Karpas-422 (cell line): ENCODE measurements at regions not wholly inside any gene's neighbourhood (a gene's known extent, or its start where the extent isn't known, plus 50 kb on each side); places are given as distances from the start of the nearest gene placed in this dataset.

Experiments used
- DNase-seq: peaks from one replicate; pipeline ENCODE4 v3.0.0-alpha.2; 2015
- H2AFZ ChIP-seq: fragments of 200-600 bp; sonication (generic); 2 replicates; pipeline ENCODE4 v1.6.1; 2014; ENCODE audit warnings: antibody characterized with exemption, low read length, mixed read lengths
- H3K27ac ChIP-seq: fragments of 200-600 bp; sonication (generic); 2 replicates; pipeline ENCODE4 v1.5.1; 2014; ENCODE audit warnings: mild to moderate bottlenecking, low read length, moderate library complexity
- H3K27me3 ChIP-seq: fragments of 200-600 bp; sonication (generic); 2 replicates; pipeline ENCODE4 v1.6.1; 2014; ENCODE audit warnings: low read length, mixed read lengths
- H3K36me3 ChIP-seq: fragments of 200-600 bp; sonication (generic); 2 replicates; pipeline ENCODE4 v1.6.1; 2014; ENCODE audit warnings: low read length, mixed read lengths; ENCODE audit not compliant: insufficient read depth
- H3K4me1 ChIP-seq: fragments of 200-600 bp; sonication (generic); 2 replicates; pipeline ENCODE4 v1.6.1; 2014; ENCODE audit warnings: mild to moderate bottlenecking, low read length, mixed read lengths
- H3K4me2 ChIP-seq: fragments of 200-600 bp; sonication (generic); 2 replicates; pipeline ENCODE4 v1.6.1; 2014; ENCODE audit warnings: low read length, low read depth, mild to moderate bottlenecking; ENCODE audit not compliant: poor library complexity, severe bottlenecking
- H3K4me3 ChIP-seq: fragments of 200-600 bp; sonication (generic); 2 replicates; pipeline ENCODE4 v1.5.1; 2014; ENCODE audit warnings: mild to moderate bottlenecking, antibody characterized with exemption, low read length, mixed read lengths
- H3K79me2 ChIP-seq: fragments of 200-600 bp; sonication (generic); 2 replicates; pipeline ENCODE4 v1.6.1; 2014; ENCODE audit warnings: mild to moderate bottlenecking, low read length, mixed read lengths
- H3K9ac ChIP-seq: fragments of 200-600 bp; sonication (generic); 2 replicates; pipeline ENCODE4 v1.6.0; 2014; ENCODE audit warnings: low read length
- H3K9me2 ChIP-seq: fragments of 200-600 bp; sonication (generic), shearing (Covaris generic); replicated peaks from 2 replicates; pipeline ENCODE4 v1.6.0; 2014; ENCODE audit warnings: mild to moderate bottlenecking, low read length, moderate library complexity; ENCODE audit not compliant: insufficient read depth
- H3K9me3 ChIP-seq: fragments of 300-700, 200-600 bp; sonication (generic); 2 replicates; pipeline ENCODE4 v1.6.1; 2014; ENCODE audit warnings: low read length, mixed read lengths
- H4K20me1 ChIP-seq: fragments of 200-600 bp; sonication (generic); 2 replicates; pipeline ENCODE4 v1.6.1; 2014; ENCODE audit warnings: mild to moderate bottlenecking, antibody characterized with exemption, low read length, low read depth; ENCODE audit not compliant: insufficient read depth

GRCh38 chr5:98085593-98085992 is 687.9 kb upstream of the RGMB start:
- Histone ChIP-seq H3K36me3 (no peaks in the 10 kb centered on the region), H3K27me3 (no peaks in the 10 kb centered on the region), H3K4me1 (no peaks in the 10 kb centered on the region), H3K27ac (no peak overlapping the region), H3K9ac (no peak overlapping the region), H2AFZ (no peak overlapping the region), H3K4me2 (no peak overlapping the region), H3K79me2 (no peaks in the 10 kb centered on the region), H3K4me3 (no peak overlapping the region), H4K20me1 (no peaks in the 10 kb centered on the region), H3K9me3 (no peaks in the 10 kb centered on the region), H3K9me2 (0 out of 2 replicates have a peak, but pooled peaks cover 3% of the 10 kb centered on the region)
- no peak for DNase-seq

- no peaks in the 10 kb centered on the region for H3K79me2 ChIP-seq
- H3K9me3 ChIP-seq: no peaks in the 10 kb centered on the region
- H3K9ac ChIP-seq: no peak overlapping the region
- no peaks in the 10 kb centered on the region for H3K36me3 ChIP-seq
- H4K20me1 ChIP-seq: no peaks in the 10 kb centered on the region
- no peaks in the 10 kb centered on the region for H3K4me1 ChIP-seq
- H3K9me2 ChIP-seq: no peaks in the 10 kb centered on the region
- H3K27ac ChIP-seq: no peak overlapping the region
- no peak overlapping the region for H3K4me3 ChIP-seq
- H3K27me3 ChIP-seq: no peaks in the 10 kb centered on the region
- DNase-seq: no peak
- no peak overlapping the region for H3K4me2 ChIP-seq
- no peak overlapping the region for H2AFZ ChIP-seq
Measured at GRCh38 chr5:98095072-98095471, 678.4 kb upstream of the RGMB start.

- Histone ChIP-seq H3K79me2 (no peaks in the 10 kb centered on the region), H3K27me3 (no peaks in the 10 kb centered on the region), H3K27ac (no peak overlapping the region), H3K4me1 (no peaks in the 10 kb centered on the region), H2AFZ (no peak overlapping the region), H3K9me3 (no peaks in the 10 kb centered on the region), H3K4me3 (no peak overlapping the region), H3K9me2 (no peaks in the 10 kb centered on the region), H3K4me2 (no peak overlapping the region), H3K9ac (no peak overlapping the region), H3K36me3 (no peaks in the 10 kb centered on the region), H4K20me1 (no peaks in the 10 kb centered on the region)
- no peak for DNase-seq
Measured at GRCh38 chr5:98096155-98096554, 677.3 kb upstream of the RGMB start.

- Histone ChIP-seq H3K79me2 (no peaks in the 10 kb centered on the region), H3K9me3 (no peaks in the 10 kb centered on the region), H3K27me3 (no peaks in the 10 kb centered on the region), H3K9ac (no peak overlapping the region), H3K36me3 (no peaks in the 10 kb centered on the region), H3K9me2 (no peaks in the 10 kb centered on the region), H2AFZ (no peak overlapping the region), H3K4me2 (no peak overlapping the region), H3K4me1 (no peaks in the 10 kb centered on the region), H3K4me3 (no peak overlapping the region), H3K27ac (no peak overlapping the region), H4K20me1 (no peaks in the 10 kb centered on the region)
- no peak for DNase-seq
Measured at GRCh38 chr5:98099448-98100105, 673.9 kb upstream of the RGMB start.

- H4K20me1 ChIP-seq: no peaks in the 10 kb centered on the region
- H2AFZ ChIP-seq: no peak overlapping the region
- H3K4me3 ChIP-seq: no peak overlapping the region
- no peaks in the 10 kb centered on the region for H3K9me2 ChIP-seq
- H3K4me1 ChIP-seq: no peaks in the 10 kb centered on the region
- no peak overlapping the region for H3K27ac ChIP-seq
- no peaks in the 10 kb centered on the region for H3K27me3 ChIP-seq
- DNase-seq: no peak
- H3K4me2 ChIP-seq: no peak overlapping the region
- no peaks in the 10 kb centered on the region for H3K36me3 ChIP-seq
- no peaks in the 10 kb centered on the region for H3K9me3 ChIP-seq
- H3K9ac ChIP-seq: no peak overlapping the region
- no peaks in the 10 kb centered on the region for H3K79me2 ChIP-seq
Measured at GRCh38 chr5:98101131-98101530, 672.3 kb upstream of the RGMB start.

- Histone ChIP-seq H3K9me2 (no peaks in the 10 kb centered on the region), H3K9me3 (no peaks in the 10 kb centered on the region), H3K79me2 (no peaks in the 10 kb centered on the region), H3K4me3 (no peak overlapping the region), H3K9ac (no peak overlapping the region), H3K4me1 (no peaks in the 10 kb centered on the region), H3K36me3 (no peaks in the 10 kb centered on the region), H3K4me2 (no peak overlapping the region), H3K27me3 (no peaks in the 10 kb centered on the region), H4K20me1 (no peaks in the 10 kb centered on the region), H2AFZ (no peak overlapping the region), H3K27ac (no peak overlapping the region)
- no peak for DNase-seq
Measured at GRCh38 chr5:98102936-98103335, 670.5 kb upstream of the RGMB start.

GRCh38 chr5:98103807-98104206 is 669.7 kb upstream of the RGMB start:
- Histone ChIP-seq H3K9me2 (no peaks in the 10 kb centered on the region), H3K4me1 (no peaks in the 10 kb centered on the region), H3K9ac (no peak overlapping the region), H4K20me1 (no peaks in the 10 kb centered on the region), H3K9me3 (no peaks in the 10 kb centered on the region), H3K79me2 (no peaks in the 10 kb centered on the region), H3K4me3 (no peak overlapping the region), H2AFZ (no peak overlapping the region), H3K4me2 (no peak overlapping the region), H3K36me3 (no peaks in the 10 kb centered on the region), H3K27ac (no peak overlapping the region), H3K27me3 (no peaks in the 10 kb centered on the region)
- no peak for DNase-seq

GRCh38 chr5:98104454-98105188 is 668.8 kb upstream of the RGMB start:
- Histone ChIP-seq H3K4me1 (no peaks in the 10 kb centered on the region), H3K36me3 (no peaks in the 10 kb centered on the region), H2AFZ (no peak overlapping the region), H3K4me2 (no peak overlapping the region), H3K9me3 (no peaks in the 10 kb centered on the region), H3K27ac (no peak overlapping the region), H3K4me3 (no peak overlapping the region), H3K27me3 (no peaks in the 10 kb centered on the region), H3K79me2 (no peaks in the 10 kb centered on the region), H3K9ac (no peak overlapping the region), H3K9me2 (no peaks in the 10 kb centered on the region), H4K20me1 (no peaks in the 10 kb centered on the region)
- DNase-seq: no peak
